PC-3 (cell line): ENCODE measurements at regions not wholly inside any gene's neighbourhood (a gene's known extent, or its start where the extent isn't known, plus 50 kb on each side); places are given as distances from the start of the nearest gene placed in this dataset.

Experiments used
- ATAC-seq: fragments of 200-7000 bp; cut with Tn5 transposase; 2 replicates; pipeline ENCODE4 v1.9.1; 2020; ENCODE audit warnings: mild to moderate bottlenecking, moderate library complexity
- BruUV-seq: library from RNA; stranded (reverse); fragments of 400-500 nt; replicated peaks from 2 replicates; lab custom pipeline; 2021; lab: Mats Ljungman, UMichigan
- CTCF ChIA-PET: fragments of 300-600 bp; sonication (Branson Sonifier 250); formaldehyde crosslinking; loops from one replicate; lab custom pipeline; 2022; ENCODE audit warnings: antibody characterized with exemption; lab: Charles Lee
- POLR2A ChIA-PET: fragments of 300-600 bp; sonication (Branson Sonifier 250); formaldehyde crosslinking; loops from one replicate; lab custom pipeline; 2022; ENCODE audit warnings: antibody characterized with exemption; ENCODE audit not compliant: unreplicated experiment; lab: Charles Lee
- DNase-seq: peaks from one replicate; pipeline ENCODE4 v3.0.0-alpha.2; 2015
- H2AFZ ChIP-seq: fragments of 300-600 bp; sonication (generic); 2 replicates; pipeline ENCODE4 v1.6.0; 2016; ENCODE audit warnings: antibody characterized with exemption, low read length
- H3F3A ChIP-seq: fragments of 300-600 bp; sonication (generic); one replicate; pipeline ENCODE4 v1.6.0; 2017; ENCODE audit warnings: antibody characterized with exemption, low read length, control low read depth, mild to moderate bottlenecking; ENCODE audit not compliant: unreplicated experiment
- H3K27ac ChIP-seq: fragments of 300-600 bp; sonication (generic); 2 replicates; pipeline ENCODE4 v1.5.1; 2016; ENCODE audit warnings: mild to moderate bottlenecking, low read length
- H3K27me3 ChIP-seq: fragments of 300-600 bp; sonication (generic); 2 replicates; pipeline ENCODE4 v1.6.1; 2016; ENCODE audit warnings: low read length, mixed read lengths
- H3K36me3 ChIP-seq: fragments of 300-600 bp; sonication (generic); 2 replicates; pipeline ENCODE4 v1.6.1; 2016; ENCODE audit warnings: low read depth, mixed run types, low read length, mixed read lengths
- H3K4me1 ChIP-seq: fragments of 300-600 bp; sonication (generic); 2 replicates; pipeline ENCODE4 v1.5.1; 2016; ENCODE audit warnings: low read length; ENCODE audit not compliant: insufficient read depth
- H3K4me2 ChIP-seq: fragments of 300-600 bp; sonication (generic); 2 replicates; pipeline ENCODE4 v1.6.0; 2016; ENCODE audit warnings: low read length
- H3K4me3 ChIP-seq: fragments of 300-600 bp; sonication (generic); 2 replicates; pipeline ENCODE4 v1.5.1; 2016; ENCODE audit warnings: mild to moderate bottlenecking, low read length, mixed read lengths
- H3K79me2 ChIP-seq: fragments of 300-600 bp; sonication (generic); 2 replicates; pipeline ENCODE4 v1.6.1; 2017; ENCODE audit warnings: low read length, mixed read lengths
- H3K9ac ChIP-seq: fragments of 300-600 bp; sonication (generic); 2 replicates; pipeline ENCODE4 v1.6.0; 2016; ENCODE audit warnings: mild to moderate bottlenecking, low read length
- H3K9me2 ChIP-seq: fragments of 300-600 bp; sonication (generic); replicated peaks from 2 replicates; pipeline ENCODE4 v1.6.1; 2016; ENCODE audit warnings: mixed run types, low read length, mixed read lengths
- H3K9me3 ChIP-seq: fragments of 300-600 bp; sonication (generic); 2 replicates; pipeline ENCODE4 v1.6.1; 2016; ENCODE audit warnings: low read length, mixed read lengths
- H4K20me1 ChIP-seq: fragments of 300-600 bp; sonication (generic); 2 replicates; pipeline ENCODE4 v1.6.1; 2016; ENCODE audit warnings: low read length, mixed read lengths
- CTCF ChIP-seq: fragments of 300-600 bp; sonication (generic); conservative IDR thresholded peaks from 2 replicates; pipeline ENCODE4 v1.5.1; 2017; ENCODE audit warnings: antibody characterized with exemption, low read depth, mild to moderate bottlenecking, low read length
- EZH2 ChIP-seq: fragments of 300-600 bp; sonication (generic); IDR thresholded peaks from one replicate; pipeline ENCODE4 v1.6.1; 2017; ENCODE audit warnings: antibody characterized with exemption, mild to moderate bottlenecking, low read length; ENCODE audit not compliant: unreplicated experiment
- EZH2phosphoT487 ChIP-seq: fragments of 300-600 bp; sonication (generic); IDR thresholded peaks from 2 replicates; pipeline ENCODE4 v1.6.1; 2018; ENCODE audit warnings: mild to moderate bottlenecking, antibody characterized with exemption, low read length, borderline replicate concordance
- intact Hi-C: fragments of 100-400 bp; cut with micrococcal nuclease; formaldehyde crosslinking; loops from 2 replicates; pipeline ENCODE4 v1.9.0; 2023

GRCh38 chr13:111567637-111568036 is 247.2 kb downstream of the TEX29 start:
- Histone ChIP-seq H3F3A (no peaks in the 10 kb centered on the region), H3K4me2 (no peak overlapping the region), H3K9ac (no peak overlapping the region), H3K27me3 (peaks cover 16% of the 10 kb centered on the region), H4K20me1 (no peaks in the 10 kb centered on the region), H3K36me3 (no peaks in the 10 kb centered on the region), H2AFZ (no peak overlapping the region), H3K9me3 (no peaks in the 10 kb centered on the region), H3K79me2 (no peaks in the 10 kb centered on the region), H3K27ac (no peak overlapping the region), H3K9me2 (no peaks in the 10 kb centered on the region), H3K4me1 (no peaks in the 10 kb centered on the region), H3K4me3 (no peak overlapping the region)
- ATAC-seq (no peak), DNase-seq (no peak)
- ChIA-PET POLR2A (no interaction called here), CTCF (no interaction called here)
- TF ChIP-seq EZH2 (no peak), EZH2phosphoT487 (no peak), CTCF (no peak)
- BruUV-seq = no TSS peak
- intact Hi-C loops = no loop called here

GRCh38 chr13:111568290-111568689 is 247.8 kb downstream of the TEX29 start:
- ChIA-PET CTCF (no interaction called here), POLR2A (no interaction called here)
- H3K27me3 ChIP-seq = peaks cover 13% of the 10 kb centered on the region
- H3K27ac ChIP-seq = no peak overlapping the region
- intact Hi-C loops = no loop called here
- no peak overlapping the region for H3K9ac ChIP-seq
- no peaks in the 10 kb centered on the region for H3K79me2 ChIP-seq
- no peak overlapping the region for H2AFZ ChIP-seq
- H3K36me3 ChIP-seq = no peaks in the 10 kb centered on the region
- H3K4me3 ChIP-seq = no peak overlapping the region
- no peak for DNase-seq
- ATAC-seq = no peak
- H3K4me2 ChIP-seq = no peak overlapping the region
- no peaks in the 10 kb centered on the region for H3K4me1 ChIP-seq
- H4K20me1 ChIP-seq = no peaks in the 10 kb centered on the region
- TF ChIP-seq EZH2phosphoT487 (no peak), EZH2 (no peak), CTCF (no peak)
- H3F3A ChIP-seq = no peaks in the 10 kb centered on the region
- BruUV-seq = no TSS peak
- no peaks in the 10 kb centered on the region for H3K9me3 ChIP-seq
- H3K9me2 ChIP-seq = no peaks in the 10 kb centered on the region

- CTCF ChIA-PET = no interaction called here
- no peak overlapping the region for H2AFZ ChIP-seq
- no peak overlapping the region for H3K4me2 ChIP-seq
- H3K4me3 ChIP-seq = no peak overlapping the region
- no peak overlapping the region for H3K9ac ChIP-seq
- H3K79me2 ChIP-seq = no peaks in the 10 kb centered on the region
- H3K36me3 ChIP-seq = no peaks in the 10 kb centered on the region
- no TSS peak for BruUV-seq
- no peaks in the 10 kb centered on the region for H4K20me1 ChIP-seq
- POLR2A ChIA-PET = no interaction called here
- H3K9me2 ChIP-seq = no peaks in the 10 kb centered on the region
- no peak for TF ChIP-seq EZH2
- no peak for TF ChIP-seq EZH2phosphoT487
- no peak for TF ChIP-seq CTCF
- no peaks in the 10 kb centered on the region for H3K27me3 ChIP-seq
- DNase-seq (no peak), ATAC-seq (no peak)
- H3K4me1 ChIP-seq = no peaks in the 10 kb centered on the region
- H3F3A ChIP-seq = no peaks in the 10 kb centered on the region
- H3K27ac ChIP-seq = no peak overlapping the region
- intact Hi-C loops = no loop called here
- 0 out of 2 replicates have a peak, but pooled peaks cover 4% of the 10 kb centered on the region for H3K9me3 ChIP-seq
Measured at GRCh38 chr13:111570911-111571310, 250.5 kb downstream of the TEX29 start.
